Vagina (tissue), 2 donors: ENCODE measurements at regions not wholly inside any gene's neighbourhood (a gene's known extent, or its start where the extent isn't known, plus 50 kb on each side); places are given as distances from the start of the nearest gene placed in this dataset.

ENCODE experiments used
- DNase-seq, 2 donors: peaks; one replicate each; pipeline ENCODE4 v3.0.0-alpha.2; 2017; ENCODE audit errors: extremely low spot score in 2 of 2
- H3K27ac ChIP-seq: fragments of 200-600 bp; sonication (generic); one replicate; pipeline ENCODE4 v1.5.1; 2019
- H3K27me3 ChIP-seq: fragments of 200-600 bp; sonication (generic); one replicate; pipeline ENCODE4 v1.5.1; 2019
- H3K36me3 ChIP-seq, 2 donors: fragments of 200-600 bp; sonication (generic); one replicate each; pipeline ENCODE4 v1.5.1; 2017 to 2019
- H3K4me1 ChIP-seq: fragments of 200-600 bp; sonication (generic); one replicate; pipeline ENCODE4 v1.5.1; 2019
- H3K4me3 ChIP-seq, 2 donors: fragments of 200-600 bp; sonication (generic); 1 replicate in 1 of 2; 2 replicates in 1 of 2; pipeline ENCODE4 v1.5.1; 2016 to 2019
- H3K9me3 ChIP-seq: fragments of 200-600 bp; sonication (generic); one replicate; pipeline ENCODE4 v1.5.1; 2019
- CTCF ChIP-seq, 3 experiments: fragments of 450-650 bp in 2 of 3; fragments of 200-600 bp in 1 of 3; sonication (generic) in 1 of 3; IDR thresholded peaks; one replicate each; pipeline ENCODE4 v1.5.1; 2017 to 2019; ENCODE audit warnings: antibody characterized with exemption in 3 of 3, mild to moderate bottlenecking in 2 of 3, moderate library complexity in 2 of 3
- POLR2A ChIP-seq, 2 donors: fragments of 450-650 bp; IDR thresholded peaks; one replicate each; pipeline ENCODE4 v1.6.1; 2017; ENCODE audit warnings: antibody characterized with exemption in 2 of 2, mild to moderate bottlenecking in 2 of 2, moderate library complexity in 2 of 2
- POLR2AphosphoS5 ChIP-seq, 2 donors: sonication (generic); formaldehyde crosslinking; IDR thresholded peaks; one replicate each; pipeline ENCODE4 v1.9.0; 2017; ENCODE audit warnings: antibody characterized with exemption in 2 of 2, mild to moderate bottlenecking in 2 of 2, low read depth in 1 of 2; ENCODE audit not compliant: insufficient read depth in 1 of 2
- intact Hi-C: fragments of 100-400 bp; cut with DNase I; formaldehyde crosslinking; loops from one replicate; pipeline ENCODE4 v1.15.1; 2023

- Histone ChIP-seq H3K9me3 (no peaks in the 10 kb centered on the region), H3K4me3 (no peak overlapping the region), H3K27ac (no peak overlapping the region), H3K4me1 (no peaks in the 10 kb centered on the region), H3K27me3 (no peaks in the 10 kb centered on the region), H3K36me3 (no peaks in the 10 kb centered on the region)
- no peak for TF ChIP-seq CTCF (IDR thresholded peaks at IDR 0.05)
- no peak for TF ChIP-seq POLR2AphosphoS5 (IDR thresholded peaks at IDR 0.05; ENCODE audit: insufficient read depth in 1 of 2, low read depth in 1 of 2)
- intact Hi-C loops, result no loop called here
- no peak for DNase-seq
Measured at GRCh38 chr5:2249026-2249425, 366.3 kb upstream of the IRX4 start.

DNA sequence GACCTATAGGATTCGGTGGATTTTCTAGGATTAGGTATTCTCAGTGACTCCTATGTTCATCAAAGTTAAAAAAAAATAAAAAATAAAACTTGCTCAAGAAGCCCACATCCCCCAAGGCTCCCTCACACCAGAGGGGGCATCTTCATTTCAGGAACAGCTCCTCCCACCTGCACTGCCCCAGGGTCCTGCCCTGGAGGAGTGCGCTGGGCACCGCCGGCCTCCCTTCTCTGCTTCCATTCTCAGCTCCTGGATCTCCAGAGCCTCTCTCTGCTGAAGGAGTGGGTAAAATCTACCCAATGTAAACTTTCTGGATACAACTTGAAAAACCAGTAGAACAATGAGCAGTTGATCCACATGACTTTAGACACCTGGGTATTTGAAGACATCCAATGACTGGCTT lies 359.8 kb upstream of the IRX4 start:
- no peaks in the 10 kb centered on the region for H3K9me3 ChIP-seq
- TF ChIP-seq POLR2AphosphoS5 (IDR thresholded peaks at IDR 0.05; ENCODE audit: insufficient read depth in 1 of 2, low read depth in 1 of 2), result no peak
- TF ChIP-seq CTCF (IDR thresholded peaks at IDR 0.05), result no peak
- no peak for TF ChIP-seq POLR2A (IDR thresholded peaks at IDR 0.05)
- H3K36me3 ChIP-seq, result no peaks in the 10 kb centered on the region
- no peak for DNase-seq
- intact Hi-C loops, result no loop called here
- no peak overlapping the region for H3K27ac ChIP-seq
- H3K4me3 ChIP-seq, result no peak overlapping the region
- no peaks in the 10 kb centered on the region for H3K4me1 ChIP-seq
- H3K27me3 ChIP-seq, result no peaks in the 10 kb centered on the region

- peak in 1 of 2 donors; percentile 55 for DNase-seq
- no peaks in the 10 kb centered on the region for H3K36me3 ChIP-seq
- TF ChIP-seq POLR2AphosphoS5 (IDR thresholded peaks at IDR 0.05; ENCODE audit: insufficient read depth in 1 of 2, low read depth in 1 of 2) (no peak), CTCF (IDR thresholded peaks at IDR 0.05) (no peak), POLR2A (IDR thresholded peaks at IDR 0.05) (no peak)
- no peaks in the 10 kb centered on the region for H3K9me3 ChIP-seq
- H3K27me3 ChIP-seq, result no peaks in the 10 kb centered on the region
- H3K27ac ChIP-seq, result no peak overlapping the region
- H3K4me3 ChIP-seq, result no peak overlapping the region
- intact Hi-C loops, result no loop called here
- H3K4me1 ChIP-seq, result no peaks in the 10 kb centered on the region
Measured at GRCh38 chr5:2241842-2242241, 359.1 kb upstream of the IRX4 start.

- Histone ChIP-seq H3K27ac (no peak overlapping the region), H3K4me3 (no peak overlapping the region), H3K4me1 (no peaks in the 10 kb centered on the region), H3K36me3 (no peaks in the 10 kb centered on the region), H3K27me3 (no peaks in the 10 kb centered on the region), H3K9me3 (no peaks in the 10 kb centered on the region)
- DNase-seq, result peak in 1 of 2 donors; percentile 91
- intact Hi-C loops, result no loop called here
- TF ChIP-seq POLR2AphosphoS5 (IDR thresholded peaks at IDR 0.05; ENCODE audit: insufficient read depth in 1 of 2, low read depth in 1 of 2), result no peak
- TF ChIP-seq POLR2A (IDR thresholded peaks at IDR 0.05), result no peak
Measured at GRCh38 chr5:2240118-2240904, 357.6 kb upstream of the IRX4 start.

DNA sequence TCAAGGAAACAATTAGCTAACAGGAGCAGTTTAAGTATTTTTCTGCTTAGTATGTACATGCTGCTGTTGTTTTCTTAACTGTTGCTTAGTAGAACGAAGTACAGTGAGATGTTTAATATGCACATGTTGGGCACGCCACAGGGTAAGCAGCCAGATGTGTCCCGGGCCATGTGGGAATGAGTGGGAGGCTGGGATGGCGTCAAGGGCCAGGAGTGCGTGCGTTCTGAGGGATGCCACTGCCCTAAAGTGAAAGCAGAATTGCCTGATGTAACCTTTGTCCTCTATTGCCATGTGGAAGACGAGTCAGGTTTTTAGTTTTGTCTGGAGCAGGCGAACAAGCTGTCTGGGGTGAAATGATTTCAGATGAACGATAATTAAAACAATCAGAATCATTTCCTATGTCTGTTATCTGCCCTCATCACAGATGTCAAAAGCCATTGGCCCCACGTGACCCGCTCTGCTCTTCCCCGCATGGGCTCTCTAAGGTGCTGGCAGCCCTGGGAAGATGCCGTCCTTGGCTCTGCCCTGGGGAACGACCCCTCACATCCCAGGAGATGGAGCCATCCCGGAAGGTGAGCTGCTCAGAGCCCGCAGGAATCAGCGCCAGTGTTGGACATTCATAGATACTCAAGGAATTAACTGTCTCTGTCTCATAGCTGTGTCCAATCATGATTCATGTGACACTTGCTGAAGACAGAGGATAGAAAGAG lies 356.6 kb upstream of the IRX4 start:
- Histone ChIP-seq H3K4me3 (no peak overlapping the region), H3K27ac (no peak overlapping the region), H3K36me3 (no peaks in the 10 kb centered on the region), H3K4me1 (no peaks in the 10 kb centered on the region), H3K9me3 (no peaks in the 10 kb centered on the region), H3K27me3 (no peaks in the 10 kb centered on the region)
- intact Hi-C loops, result no loop called here
- peak in 1 of 2 donors; percentile 67 for DNase-seq
- TF ChIP-seq POLR2AphosphoS5 (IDR thresholded peaks at IDR 0.05; ENCODE audit: insufficient read depth in 1 of 2, low read depth in 1 of 2), result no peak
- TF ChIP-seq POLR2A (IDR thresholded peaks at IDR 0.05), result no peak
- no peak for TF ChIP-seq CTCF (IDR thresholded peaks at IDR 0.05)
